ENCODE measurements at regions not wholly inside any gene's neighbourhood (a gene's known extent, or its start where the extent isn't known, plus 50 kb on each side); places are given as distances from the start of the nearest gene placed in this dataset.

GRCh38 chr20:7432612-7433011 lies 507.6 kb downstream of the HAO1 start:
- H3K4me3 ChIP-seq (ENCODE audit: low read depth, low read length) = no peak overlapping the region
- no peaks in the 10 kb centered on the region for H3K4me1 ChIP-seq (ENCODE audit: control insufficient read depth, insufficient read depth, low read length)
- no peaks in the 10 kb centered on the region for H3K9me3 ChIP-seq (ENCODE audit: control insufficient read depth, insufficient read depth, low read depth, low read length)
- no peak for TF ChIP-seq ZNF132 (tag by site-specific recombination; IDR thresholded peaks at IDR 0.05; ENCODE audit: borderline replicate concordance)
- no peak for TF ChIP-seq ZNF701 (tag by site-specific recombination; IDR thresholded peaks at IDR 0.05)
- TF ChIP-seq ZBTB6 (tag by site-specific recombination; IDR thresholded peaks at IDR 0.05) = no peak
- TF ChIP-seq GLIS2 (tag by site-specific recombination; IDR thresholded peaks at IDR 0.05) = no peak
- no peak for TF ChIP-seq ZNF280C (tag by site-specific recombination; IDR thresholded peaks at IDR 0.05)
- no peak for TF ChIP-seq ZBTB48 (tag by site-specific recombination; IDR thresholded peaks at IDR 0.05)
- TF ChIP-seq ZNF157 (tag by site-specific recombination; IDR thresholded peaks at IDR 0.05) = no peak
- TF ChIP-seq ZEB2 (tag by site-specific recombination; IDR thresholded peaks at IDR 0.05) = no peak
- TF ChIP-seq GLI2 (tag by site-specific recombination; IDR thresholded peaks at IDR 0.05; ENCODE audit: borderline replicate concordance, low read depth) = no peak
- no peak for TF ChIP-seq ZNF530 (tag by site-specific recombination; IDR thresholded peaks at IDR 0.05; ENCODE audit: low read depth)
- no peak for TF ChIP-seq ZNF658 (tag by site-specific recombination; IDR thresholded peaks at IDR 0.05)
- no peak for TF ChIP-seq ZBTB20 (tag by site-specific recombination; IDR thresholded peaks at IDR 0.05)
- no peak for TF ChIP-seq YY2 (tag by site-specific recombination; IDR thresholded peaks at IDR 0.05)
- TF ChIP-seq ZNF354C (tag by site-specific recombination; IDR thresholded peaks at IDR 0.05; ENCODE audit: borderline replicate concordance, low read depth) = no peak
- no peak for TF ChIP-seq ZNF645 (tag by site-specific recombination; IDR thresholded peaks at IDR 0.05)
- TF ChIP-seq PRDM10 (tag by site-specific recombination; IDR thresholded peaks at IDR 0.05) = no peak
- no peak for TF ChIP-seq ZNF777 (tag by site-specific recombination; IDR thresholded peaks at IDR 0.05; ENCODE audit: borderline replicate concordance)
- no peak for TF ChIP-seq ZBTB21 (tag by site-specific recombination; IDR thresholded peaks at IDR 0.05)
- TF ChIP-seq TCF7L2 (IDR thresholded peaks at IDR 0.05; ENCODE audit: borderline replicate concordance, low read depth, low read length) = no peak
- no peak for TF ChIP-seq ZNF175 (tag by site-specific recombination; IDR thresholded peaks at IDR 0.05)
- no peak overlapping the region for H3K27ac ChIP-seq (ENCODE audit: extremely low read depth, low read depth, low read length)
- ChIA-PET CTCF (no interaction called here), POLR2A (no interaction called here)
- H3K36me3 ChIP-seq (ENCODE audit: control insufficient read depth in 2 of 2, insufficient read depth in 1 of 2, low read length in 2 of 2) = no peaks in the 10 kb centered on the region
